ENCODE measurements at regions not wholly inside any gene's neighbourhood (a gene's known extent, or its start where the extent isn't known, plus 50 kb on each side); places are given as distances from the start of the nearest gene placed in this dataset.

GRCh38 chr19:34305221-34306083, 51.1 kb downstream of the GARRE1 start:
- no peak for DNase-seq

DNA sequence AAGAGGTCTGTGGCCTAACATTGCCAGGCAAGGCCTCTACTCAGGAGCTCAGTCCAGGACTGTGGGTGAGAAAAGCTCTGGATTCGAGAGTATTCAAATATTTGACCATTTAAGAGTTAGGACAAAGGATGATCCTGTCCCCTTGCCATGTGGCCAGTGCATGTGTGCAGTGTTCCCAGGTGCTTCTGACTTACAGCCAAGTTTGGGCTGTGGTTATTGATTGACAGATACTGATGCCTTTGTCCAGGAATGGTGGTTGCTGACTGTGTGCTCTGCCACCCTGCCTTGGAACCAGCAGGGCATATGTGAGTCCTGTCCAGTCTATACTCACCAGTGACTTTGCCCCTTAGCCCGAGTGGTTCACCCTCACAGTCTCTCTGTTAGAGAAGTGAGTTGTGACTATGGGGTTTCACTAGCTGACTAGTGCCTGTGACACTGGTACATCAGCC, 51.9 kb downstream of the GARRE1 start:
- peak; percentile 2 for DNase-seq

- no peak for DNase-seq
Measured at GRCh38 chr19:34306824-34307223, 52.5 kb downstream of the GARRE1 start.

GRCh38 chr19:34308381-34309367, 54.3 kb downstream of the GARRE1 start:
- DNase-seq: no peak

DNA sequence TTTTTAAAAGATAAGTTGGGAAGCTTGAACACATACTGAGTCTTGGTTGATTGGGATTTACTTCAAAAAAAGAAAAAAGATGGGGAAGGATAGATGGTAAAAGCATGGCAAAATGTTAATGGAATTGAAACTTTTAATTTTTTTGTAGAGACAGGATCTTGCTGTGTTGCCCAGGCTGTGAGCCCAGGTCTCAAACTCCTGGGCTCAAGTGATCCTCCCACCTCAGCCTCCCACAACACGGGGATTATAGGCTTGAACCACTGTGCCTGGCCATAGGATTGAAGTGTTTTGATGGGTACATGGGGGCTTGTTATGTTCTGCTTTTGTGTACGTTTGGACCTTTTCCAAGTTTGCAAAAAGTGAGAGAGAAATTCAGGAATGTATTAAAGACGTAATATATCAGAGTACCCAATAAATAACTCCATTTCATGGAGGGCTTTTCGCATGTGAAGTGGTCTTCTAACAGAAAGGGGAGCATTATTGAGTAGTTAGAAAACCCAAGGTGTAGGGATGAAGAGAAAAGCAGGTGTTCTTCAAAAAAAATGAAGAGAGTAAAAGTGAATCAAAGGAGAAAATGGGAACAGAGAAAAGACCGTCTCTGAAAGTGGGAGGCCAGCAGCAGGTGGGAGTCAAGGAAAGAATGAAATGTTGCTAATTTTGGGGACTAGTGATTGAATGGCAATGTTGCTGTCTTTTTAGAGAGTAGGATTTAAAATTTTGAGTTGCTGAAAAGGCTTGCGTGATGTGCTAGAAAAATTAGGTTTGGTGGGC, 55.2 kb downstream of the GARRE1 start:
- no peak for DNase-seq

DNA sequence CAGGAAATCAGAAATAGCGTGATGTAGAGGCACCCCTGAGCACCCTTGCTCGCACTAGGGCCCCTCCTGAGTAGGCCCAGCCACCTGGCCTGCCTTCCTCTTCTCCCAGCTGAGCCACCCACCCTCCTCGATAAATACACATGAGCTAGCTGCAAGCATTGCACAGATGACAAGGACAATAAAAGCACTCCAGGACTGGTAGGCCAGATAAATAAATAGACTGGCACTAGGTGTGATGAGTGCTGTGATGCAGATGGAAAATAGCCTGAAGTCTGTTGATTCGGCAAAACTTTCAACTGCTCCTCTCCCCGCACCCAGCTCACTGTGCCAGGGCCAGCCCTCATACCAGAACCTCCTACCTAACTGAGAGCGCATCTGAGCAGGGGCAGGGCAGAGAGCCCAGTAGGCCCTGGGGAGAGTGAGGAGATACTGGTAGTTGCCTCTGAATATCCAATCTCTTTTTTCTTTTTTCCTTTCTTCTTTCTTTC, 54.5 kb upstream of the GPI start:
- no peak for DNase-seq

- DNase-seq: no peak
Measured at GRCh38 chr19:34313188-34313587, 51.8 kb upstream of the GPI start.

GRCh38 chr19:34314437-34315313, 50.3 kb upstream of the GPI start:
- no peak for DNase-seq
